ENCODE measurements at regions not wholly inside any gene's neighbourhood (a gene's known extent, or its start where the extent isn't known, plus 50 kb on each side); places are given as distances from the start of the nearest gene placed in this dataset.

DNA sequence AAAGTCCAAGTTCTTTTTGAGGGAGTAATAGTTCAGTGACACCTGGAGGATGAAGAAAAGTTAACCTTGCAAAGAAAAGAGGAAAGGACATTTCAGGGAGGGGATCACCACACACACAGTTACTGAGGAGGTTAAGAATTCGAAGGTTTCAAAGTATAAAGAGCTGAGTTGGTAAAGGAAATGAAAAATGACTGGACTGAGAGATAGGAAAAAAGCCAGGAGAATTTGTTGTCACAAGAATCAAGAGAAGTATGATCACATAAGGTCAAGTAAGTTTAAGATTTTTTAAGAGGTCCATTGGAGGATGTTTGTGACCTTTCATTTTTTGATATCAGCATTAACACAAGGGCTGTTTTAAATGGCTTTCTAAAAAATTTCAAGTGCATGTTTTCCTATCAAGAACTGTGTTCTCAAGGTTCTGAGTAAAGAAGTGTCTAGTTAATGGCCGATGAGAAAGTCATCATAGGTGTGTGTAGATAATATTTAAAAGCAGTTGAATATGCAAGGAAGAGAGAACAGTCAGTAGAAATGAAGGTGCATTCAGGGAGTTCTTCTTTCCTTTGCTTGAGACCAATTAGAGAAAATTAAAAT, 189.2 kb upstream of the RBMS3 start:
- 97% methylated on average over 2 of the region's 2 CpGs; no CpG with 5 or more reads in 1 of the 2 experiments for WGBS, 2 experiments (ENCODE audit: extremely low coverage in 1 of 2, insufficient coverage in 1 of 2, insufficient read length in 1 of 2, insufficient replicate concordance in 2 of 2, low coverage in 1 of 2, low lambda C conversion rate in 2 of 2, missing lambda C conversion rate in 1 of 2)
- TF ChIP-seq HDAC6 (IDR thresholded peaks at IDR 0.05; ENCODE audit: low read depth, low read length) (no peak), ATF2 (IDR thresholded peaks at IDR 0.05; ENCODE audit: low read length) (no peak), KDM5A (IDR thresholded peaks at IDR 0.05; ENCODE audit: low read length) (no peak), GTF2F1 (IDR thresholded peaks at IDR 0.05; ENCODE audit: borderline replicate concordance, low read depth, low read length) (no peak), FOSL1 (IDR thresholded peaks at IDR 0.05; ENCODE audit: insufficient read depth, low read depth, low read length) (no peak), RFX5 (IDR thresholded peaks at IDR 0.05; ENCODE audit: borderline replicate concordance, low read depth, low read length) (no peak), CREB1 (IDR thresholded peaks at IDR 0.05) (no peak), CTCF (IDR thresholded peaks at IDR 0.05; ENCODE audit: control extremely low read depth in 1 of 3, insufficient read depth in 1 of 3, low read depth in 1 of 3, low read length in 3 of 3) (no peak), SP2 (IDR thresholded peaks at IDR 0.05; ENCODE audit: low read length) (no peak), TBP (IDR thresholded peaks at IDR 0.05; ENCODE audit: low read depth, low read length) (no peak)

More for the DNA sequence above, 189.2 kb upstream of the RBMS3 start:
- no peak overlapping the region for H2AFZ ChIP-seq (ENCODE audit: low read length)
- no peaks in the 10 kb centered on the region for H4K20me1 ChIP-seq (replicated peaks in 1 of 2; ENCODE audit: control insufficient read depth in 1 of 2, insufficient read depth in 2 of 2, low read length in 2 of 2)
- no peak overlapping the region for H3K14ac ChIP-seq (ENCODE audit: insufficient read length)
- no peak overlapping the region for H3K9ac ChIP-seq (replicated peaks in 1 of 4; ENCODE audit: extremely low read depth in 1 of 4, low read depth in 3 of 4, low read length in 3 of 4)
- no peaks in the 10 kb centered on the region for H3K23me2 ChIP-seq (ENCODE audit: low read depth, low read length)
- no peak overlapping the region for H3K18ac ChIP-seq (ENCODE audit: extremely low read depth, low read length)
- FAIRE-seq: no peak
- H2BK20ac ChIP-seq (ENCODE audit: low read length): no peak overlapping the region
- no peak overlapping the region for H3K4ac ChIP-seq (replicated peaks; ENCODE audit: insufficient read length, low read depth, low read length)
- H3K9me3 ChIP-seq (ENCODE audit: insufficient read depth in 2 of 2, low read depth in 1 of 2, low read length in 1 of 2): 0 out of 4 replicates have a peak, but pooled peaks cover 0 to 3% of the 10 kb centered on the region in 2 experiments
- H4K5ac ChIP-seq (ENCODE audit: insufficient read length, low read depth, low read length): no peak overlapping the region
- H4K91ac ChIP-seq (replicated peaks; ENCODE audit: insufficient read length, low read length): no peak overlapping the region
- no peaks in the 10 kb centered on the region for H3K36me3 ChIP-seq (ENCODE audit: control insufficient read depth in 2 of 4, insufficient read depth in 4 of 4, low read length in 3 of 4)
- POLR2A ChIA-PET (ENCODE audit: partially characterized antibody): no interaction called here
- H3K4me3 ChIP-seq (ENCODE audit: extremely low read depth in 1 of 4, insufficient read depth in 2 of 4, low read depth in 3 of 4, low read length in 4 of 4): no peak overlapping the region
- H3K27ac ChIP-seq (ENCODE audit: low read depth, low read length): no peak overlapping the region
- H3K4me2 ChIP-seq (ENCODE audit: insufficient read depth in 1 of 2, low read depth in 2 of 2, low read length in 2 of 2): no peak overlapping the region
- H2BK15ac ChIP-seq (ENCODE audit: low read length): no peak overlapping the region
- no peak overlapping the region for H3K56ac ChIP-seq (replicated peaks; ENCODE audit: insufficient read length, low read depth, low read length)
- H3K4me1 ChIP-seq (replicated peaks in 1 of 4; ENCODE audit: control insufficient read depth in 3 of 4, insufficient read depth in 4 of 4, low read length in 3 of 4): no peaks in the 10 kb centered on the region
- no peak overlapping the region for H3K23ac ChIP-seq (ENCODE audit: insufficient read length)
- H2BK120ac ChIP-seq (replicated peaks; ENCODE audit: low read depth, low read length): no peak overlapping the region
- CTCF ChIA-PET (ENCODE audit: partially characterized antibody): no interaction called here
- H4K8ac ChIP-seq (ENCODE audit: extremely low read depth, insufficient read depth, low read length): no peak overlapping the region
- no peak overlapping the region for H2BK12ac ChIP-seq (ENCODE audit: low read depth, low read length)
- no peaks in the 10 kb centered on the region for H3K79me2 ChIP-seq (ENCODE audit: control insufficient read depth in 1 of 2, insufficient read depth in 2 of 2, low read length in 2 of 2)
- H2AK5ac ChIP-seq (ENCODE audit: low read depth, low read length): no peak overlapping the region
- H3K27me3 ChIP-seq (replicated peaks in 1 of 4; ENCODE audit: control insufficient read depth in 3 of 4, extremely low read depth in 1 of 4, insufficient read depth in 3 of 4, low read length in 3 of 4): no peaks in the 10 kb centered on the region
- H3K79me1 ChIP-seq (ENCODE audit: low read depth, low read length): no peaks in the 10 kb centered on the region
- no peak overlapping the region for H2BK5ac ChIP-seq (ENCODE audit: low read depth, low read length)
- no peak for DNase-seq (ENCODE audit: low read depth in 1 of 2, low spot score in 2 of 2)

Data from H1 (cell line).